GM18508 (cell line): ENCODE measurements at regions not wholly inside any gene's neighbourhood (a gene's known extent, or its start where the extent isn't known, plus 50 kb on each side); places are given as distances from the start of the nearest gene placed in this dataset.
"Not testable (repeated sequence)": the region's sequence is repeated elsewhere in the genome, so short reads cannot be mapped to it uniquely, and the experiment has no call there.

ENCODE experiments used
- ATAC-seq: cut with Tn5 transposase; IDR thresholded peaks from one replicate; pipeline ENCODE4 v1.9.1; 2021; ENCODE audit warnings: moderate number of reproducible peaks; ENCODE audit not compliant: insufficient read depth, unreplicated experiment

GRCh38 chr2:196275646-196276352 is 104.4 kb upstream of the STK17B start:
- ATAC-seq, result no peak

DNA sequence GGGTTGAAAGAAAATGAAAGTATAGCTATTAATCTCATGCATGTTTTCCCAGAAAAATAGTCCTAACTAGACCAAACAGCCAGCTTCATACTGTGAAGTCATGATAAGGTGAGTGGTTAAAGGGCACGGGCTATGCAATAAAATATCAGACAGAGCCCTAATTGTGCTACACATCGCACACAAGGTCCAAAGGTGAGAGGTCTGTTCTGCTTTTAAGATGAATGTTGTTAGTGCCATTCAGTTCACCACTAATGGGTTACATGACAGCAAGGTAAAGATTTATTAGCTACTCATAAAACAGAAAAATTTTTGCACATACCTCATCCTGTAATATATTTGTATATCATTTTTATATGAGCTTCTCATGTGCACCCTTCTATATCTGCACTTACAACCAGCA is 105.0 kb upstream of the STK17B start:
- ATAC-seq, result no peak

DNA sequence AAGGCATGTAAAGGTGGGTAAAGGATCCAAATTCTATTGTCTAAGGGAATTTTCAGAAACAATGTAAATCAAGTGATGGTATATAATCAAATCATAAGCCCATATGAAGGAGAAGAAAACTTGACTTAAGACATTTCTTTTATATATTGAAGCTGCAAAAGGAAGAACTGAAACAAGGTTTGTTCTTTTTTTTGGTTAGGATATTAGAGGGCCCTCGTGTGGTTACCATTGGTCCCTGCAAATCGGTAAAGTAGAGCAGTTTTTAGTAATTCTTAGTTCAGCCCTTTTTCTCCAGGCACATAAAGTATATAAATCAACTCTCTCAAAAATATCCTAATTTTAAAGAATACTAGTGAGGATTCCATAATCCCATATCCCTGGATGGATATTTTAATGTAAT is 105.6 kb upstream of the STK17B start:
- no peak for ATAC-seq

- no peak for ATAC-seq
These were observed 107.1 kb upstream of the STK17B start for GRCh38 chr2:196278491-196278911.

- ATAC-seq, result no peak
These were observed 108.2 kb upstream of the STK17B start for GRCh38 chr2:196279541-196279940.

DNA sequence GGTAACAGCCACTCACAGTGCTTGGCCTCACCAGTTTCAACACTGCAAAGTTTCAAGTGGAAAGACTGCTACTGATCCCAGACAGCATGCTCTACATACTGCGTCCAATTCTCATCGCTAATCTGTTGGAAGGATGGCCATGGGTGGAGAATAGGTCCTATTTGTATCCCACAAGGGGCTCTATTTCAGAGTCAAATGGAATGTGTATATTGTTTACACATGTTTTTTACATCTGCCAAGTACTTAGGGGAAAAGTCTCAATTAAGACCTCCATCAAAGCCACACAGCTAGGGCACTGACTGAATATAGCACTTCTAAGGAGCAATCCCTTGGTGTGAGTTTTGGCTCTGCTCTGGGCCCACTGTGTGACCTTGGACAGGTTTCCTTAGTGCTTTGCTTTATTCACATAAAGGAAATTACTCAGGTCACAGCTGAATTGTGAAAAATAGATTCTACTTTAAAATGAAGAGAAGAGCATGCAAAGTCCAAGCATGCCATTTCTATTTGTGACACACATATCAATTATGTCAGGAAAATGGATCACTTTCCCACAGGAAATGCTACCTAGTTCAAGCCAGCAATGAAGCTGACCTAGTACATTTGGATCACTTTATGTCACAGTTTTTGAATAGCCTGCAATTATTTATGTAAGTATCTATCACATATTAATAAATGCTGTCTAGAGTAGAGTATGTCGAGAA is 112.9 kb upstream of the STK17B start:
- ATAC-seq, result no peak

DNA sequence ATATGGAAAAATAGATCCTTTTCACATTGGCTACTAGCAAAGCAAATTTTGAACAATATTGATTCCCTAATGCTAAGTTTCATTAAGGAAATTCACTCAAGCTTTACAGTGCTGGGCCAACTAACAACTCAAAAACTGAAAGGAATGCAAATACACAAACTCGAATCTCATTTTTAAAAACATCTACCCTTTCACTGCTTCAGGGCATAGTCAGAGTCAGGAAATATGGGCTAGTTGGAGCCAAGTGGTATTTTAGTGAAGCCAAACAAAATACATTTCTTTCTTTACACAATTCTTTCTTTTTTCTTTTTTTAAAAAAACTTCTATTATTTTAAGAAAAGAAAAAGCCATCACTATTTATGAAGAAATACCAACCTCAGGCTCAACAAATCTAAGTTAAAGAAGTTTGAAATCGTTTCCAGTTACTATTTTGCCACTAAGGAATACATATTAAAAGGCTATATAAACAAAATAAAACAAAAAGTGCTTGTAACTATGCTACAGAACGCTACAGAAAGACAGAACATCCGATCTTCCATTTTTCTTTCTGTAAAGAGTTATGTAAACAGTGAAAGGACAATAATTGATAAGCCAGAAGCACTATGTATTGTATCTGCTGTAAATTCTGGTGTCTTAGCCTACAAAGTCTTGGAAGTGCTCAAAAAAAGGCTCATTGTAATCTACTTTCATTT is 113.6 kb upstream of the STK17B start:
- ATAC-seq, result no peak

- no peak for ATAC-seq
These were observed 115.4 kb upstream of the STK17B start for GRCh38 chr2:196286821-196287220.

DNA sequence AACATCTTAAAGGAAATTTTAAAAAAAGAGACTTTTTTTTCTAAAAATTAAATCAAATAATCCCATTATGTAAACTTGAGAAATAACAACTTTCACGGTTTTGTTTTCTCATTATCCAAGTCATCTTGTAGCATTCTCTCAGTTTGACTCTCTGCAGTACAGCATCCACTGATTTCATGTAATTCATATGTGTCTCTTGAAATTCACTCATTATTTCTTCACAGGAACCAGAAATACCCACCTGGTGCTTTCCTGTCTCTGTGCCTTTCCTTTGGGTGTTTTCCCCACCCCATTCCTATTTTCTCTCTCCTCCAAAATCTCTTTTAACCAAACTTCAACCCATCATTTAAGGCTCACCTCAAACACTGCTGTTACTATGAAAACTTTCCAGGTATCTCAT is 116.1 kb upstream of the STK17B start:
- ATAC-seq, result no peak

DNA sequence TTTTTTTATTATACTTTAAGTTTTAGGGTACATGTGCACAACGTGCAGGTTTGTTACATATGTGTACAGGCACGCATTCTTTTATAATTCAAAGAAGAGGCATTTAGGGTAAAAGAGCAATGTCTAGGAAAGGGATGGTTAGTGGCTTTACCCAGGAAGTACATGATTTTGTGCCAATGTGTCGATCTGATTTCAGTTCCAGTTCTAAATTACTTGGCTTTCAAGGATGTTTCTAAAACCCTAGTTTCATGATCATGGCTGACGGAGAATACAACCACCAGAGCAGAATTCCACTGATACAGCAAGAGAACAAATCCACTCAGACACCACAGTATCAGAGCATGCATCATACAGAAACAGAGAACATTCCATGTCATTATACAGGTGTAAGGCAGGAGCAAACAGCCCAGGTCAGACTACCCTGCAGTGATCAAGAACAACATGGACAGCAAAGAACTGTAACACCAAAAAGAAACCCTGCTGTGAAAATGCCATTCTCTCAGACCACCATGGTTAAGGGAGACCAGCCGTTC is 116.7 kb upstream of the STK17B start:
- ATAC-seq, result no peak

DNA sequence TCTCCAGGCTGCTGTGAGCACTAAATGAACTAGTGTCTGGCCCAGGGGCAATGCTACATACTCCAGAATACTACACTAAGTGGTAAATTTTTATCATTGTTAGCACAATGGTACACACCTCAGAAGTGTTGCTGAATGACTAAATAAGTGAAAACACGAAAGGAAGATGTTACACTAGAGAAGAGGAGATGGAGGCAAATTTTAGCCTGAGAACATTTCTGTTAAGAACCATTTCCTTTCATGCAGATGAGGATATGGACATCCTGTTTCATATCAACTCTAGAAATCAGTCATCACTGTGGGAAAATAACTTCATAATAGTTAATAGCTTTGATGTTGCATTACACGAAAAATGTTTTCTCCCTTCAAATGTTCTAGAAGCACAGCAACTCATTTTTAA is 117.6 kb upstream of the STK17B start:
- ATAC-seq, result peak; percentile 38

DNA sequence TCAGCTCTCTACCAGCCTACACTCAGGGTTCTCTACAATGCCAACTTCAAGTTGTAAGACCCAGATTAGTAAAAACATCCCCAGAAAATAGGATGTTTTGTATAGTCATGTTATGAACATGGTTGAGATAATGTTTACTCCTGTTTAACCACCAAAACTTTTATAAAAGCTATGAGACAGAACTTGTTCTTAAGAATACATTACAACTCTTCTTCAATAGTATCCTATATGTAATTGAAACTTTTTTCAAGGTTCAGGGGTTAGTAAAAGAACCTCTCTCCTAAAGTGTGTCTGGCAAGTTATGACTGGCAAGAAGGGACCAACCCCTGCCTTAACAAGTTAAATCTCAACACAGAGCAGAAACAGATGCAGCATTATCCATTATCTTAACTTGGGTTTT is 118.8 kb upstream of the STK17B start:
- no peak for ATAC-seq

- ATAC-seq, result no peak
These were observed 119.2 kb upstream of the STK17B start for GRCh38 chr2:196290569-196290968.

DNA sequence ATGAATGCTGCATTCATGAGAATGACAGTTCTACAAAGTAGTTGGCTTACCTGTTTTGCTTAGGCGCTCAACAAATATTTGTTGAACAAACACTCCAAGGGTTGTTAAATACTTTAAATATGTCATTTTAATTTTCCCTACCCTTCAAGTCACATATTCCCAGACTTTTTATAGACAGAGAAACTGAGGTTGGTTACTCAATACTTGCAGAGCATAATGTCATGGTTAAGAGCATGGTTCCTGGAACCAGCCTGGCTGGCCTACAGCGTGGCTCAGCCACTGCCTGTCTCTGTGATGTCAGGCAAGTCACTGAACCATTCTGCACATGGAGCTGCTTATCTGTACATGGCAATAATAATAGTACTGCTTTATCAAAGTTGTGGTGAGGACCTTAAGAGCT is 120.0 kb upstream of the STK17B start:
- ATAC-seq, result peak; percentile 10

DNA sequence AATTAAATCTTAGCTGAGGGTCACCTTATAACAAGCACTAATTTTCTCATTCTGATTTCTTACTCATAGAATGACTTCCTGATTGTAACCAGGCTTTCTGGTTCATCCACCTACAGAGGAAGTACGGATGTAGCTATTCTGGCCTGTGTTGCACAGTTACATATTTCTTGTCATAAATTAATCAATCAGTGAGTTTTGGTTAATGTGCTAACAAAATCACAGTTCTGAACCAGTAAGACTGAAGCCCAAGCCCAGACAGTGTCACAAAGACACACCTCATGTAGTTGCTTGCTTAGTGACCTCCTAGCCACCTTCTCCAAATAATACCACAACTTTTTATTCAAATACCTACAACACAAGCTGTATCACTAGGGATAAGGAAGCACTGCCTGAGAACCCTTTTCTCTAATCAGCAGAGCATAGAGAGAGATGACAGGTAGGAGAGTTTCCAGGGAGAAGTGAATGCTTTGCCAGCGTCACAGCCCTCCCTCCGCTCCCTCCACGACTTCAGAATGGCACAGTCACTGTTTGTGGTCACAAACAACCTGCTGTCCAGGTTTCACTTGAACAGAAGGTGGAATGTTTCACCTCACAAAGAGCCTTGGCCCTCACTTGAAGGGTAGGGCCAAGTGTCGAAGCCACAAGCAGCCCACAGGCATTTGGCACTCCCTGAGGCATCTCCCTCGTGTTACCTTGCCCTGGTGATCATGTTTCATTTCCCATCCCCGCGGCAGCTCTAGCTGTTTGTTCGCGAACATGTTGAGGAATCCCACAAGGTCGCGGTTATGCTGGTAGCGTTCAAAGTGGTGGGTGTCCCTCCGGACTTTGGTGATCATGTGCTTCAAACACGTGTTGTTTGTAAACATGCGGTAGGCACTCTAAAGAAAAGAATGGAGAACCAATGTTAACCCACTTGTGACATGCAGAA is 120.8 kb upstream of the STK17B start:
- peak; percentile 56 for ATAC-seq

GRCh38 chr2:196293751-196294515 is 122.6 kb upstream of the STK17B start:
- ATAC-seq, result no peak

DNA sequence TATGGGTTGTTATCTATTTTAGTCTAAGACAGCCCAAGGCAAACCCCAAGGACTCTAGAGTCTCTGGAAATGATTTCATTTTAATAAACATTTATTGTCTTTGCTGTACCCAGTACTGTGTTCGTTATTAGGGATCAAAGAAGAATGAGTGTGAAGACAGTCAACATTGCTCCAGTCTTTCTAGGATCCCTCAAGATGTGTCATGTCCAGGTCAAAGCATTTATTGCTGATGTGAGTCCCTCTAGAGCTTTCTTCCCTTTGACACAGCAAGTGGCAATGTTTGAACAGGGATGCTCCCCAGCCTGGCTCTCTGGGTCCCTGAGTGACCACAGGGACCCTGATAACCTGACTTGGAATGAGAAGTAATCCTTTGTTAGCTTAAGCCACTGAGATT is 123.1 kb upstream of the STK17B start:
- no peak for ATAC-seq

DNA sequence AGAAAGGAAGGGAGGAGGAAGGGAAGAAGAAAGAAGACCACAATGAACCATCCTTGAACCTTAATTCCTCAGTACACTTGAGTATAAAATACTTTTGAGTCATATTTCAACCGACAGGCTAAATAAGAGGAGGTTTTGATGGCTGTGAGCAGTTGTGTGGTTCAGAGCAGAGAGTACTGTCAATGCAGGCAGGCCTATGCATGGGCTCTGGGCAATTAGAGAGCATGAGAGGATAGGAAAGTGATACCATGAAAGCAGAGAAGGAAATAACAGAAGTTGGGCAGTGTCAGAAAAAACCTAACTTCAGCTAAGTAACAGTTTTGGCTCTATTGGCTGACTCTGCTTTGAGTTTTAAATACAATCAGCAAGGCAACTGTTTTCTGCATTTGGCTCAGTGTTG is 123.6 kb upstream of the STK17B start:
- ATAC-seq, result no peak

- not testable (repeated sequence) for ATAC-seq
These were observed 126.8 kb upstream of the STK17B start for GRCh38 chr2:196298106-196298723.
